ENCODE measurements at regions not wholly inside any gene's neighbourhood (a gene's known extent, or its start where the extent isn't known, plus 50 kb on each side); places are given as distances from the start of the nearest gene placed in this dataset.
A peak's percentile ranks its signal among the peaks of the same experiment; 100 is the strongest.

GRCh38 chr17:6306820-6307219 is 128.1 kb downstream of the AIPL1 start:
- TF ChIP-seq EGR1 (IDR thresholded peaks at IDR 0.05) (no peak), REST (IDR thresholded peaks at IDR 0.05; ENCODE audit: low read depth) (no peak), FOXM1 (IDR thresholded peaks at IDR 0.05; ENCODE audit: borderline replicate concordance, low read depth) (no peak), CREB1 (IDR thresholded peaks at IDR 0.05; ENCODE audit: low read depth) (no peak), TAF1 (IDR thresholded peaks at IDR 0.05; ENCODE audit: low read depth) (no peak), MAX (IDR thresholded peaks at IDR 0.05) (no peak), TEAD4 (IDR thresholded peaks at IDR 0.05) (no peak), USF1 (IDR thresholded peaks at IDR 0.05) (no peak), TCF12 (IDR thresholded peaks at IDR 0.05; ENCODE audit: low read depth) (no peak), CEBPB (IDR thresholded peaks at IDR 0.05) (no peak), EP300 (IDR thresholded peaks at IDR 0.05; ENCODE audit: borderline replicate concordance) (no peak), ZBTB7A (IDR thresholded peaks at IDR 0.05; ENCODE audit: low read depth) (no peak), RAD21 (IDR thresholded peaks at IDR 0.05; ENCODE audit: low read depth) (no peak), YY1 (IDR thresholded peaks at IDR 0.05; ENCODE audit: low read depth) (no peak), NFIC (IDR thresholded peaks at IDR 0.05) (no peak)

- TF ChIP-seq USF1 (IDR thresholded peaks at IDR 0.05), result no peak
- TF ChIP-seq CEBPB (IDR thresholded peaks at IDR 0.05), result no peak
- no peak for TF ChIP-seq NFIC (IDR thresholded peaks at IDR 0.05)
- no peak for TF ChIP-seq RAD21 (IDR thresholded peaks at IDR 0.05; ENCODE audit: low read depth)
- TF ChIP-seq REST (IDR thresholded peaks at IDR 0.05; ENCODE audit: low read depth), result no peak
Observed at GRCh38 chr17:6305613-6306360, 129.1 kb downstream of the AIPL1 start.

- no peak for TF ChIP-seq NFIC (IDR thresholded peaks at IDR 0.05)
- TF ChIP-seq TAF1 (IDR thresholded peaks at IDR 0.05; ENCODE audit: low read depth), result no peak
- TF ChIP-seq FOXM1 (IDR thresholded peaks at IDR 0.05; ENCODE audit: borderline replicate concordance, low read depth), result no peak
- no peak for TF ChIP-seq MAX (IDR thresholded peaks at IDR 0.05)
- TF ChIP-seq CEBPB (IDR thresholded peaks at IDR 0.05), result no peak
- TF ChIP-seq CREB1 (IDR thresholded peaks at IDR 0.05; ENCODE audit: low read depth), result no peak
- no peak for TF ChIP-seq USF1 (IDR thresholded peaks at IDR 0.05)
- no peak for TF ChIP-seq EP300 (IDR thresholded peaks at IDR 0.05; ENCODE audit: borderline replicate concordance)
- TF ChIP-seq TEAD4 (IDR thresholded peaks at IDR 0.05), result no peak
- TF ChIP-seq EGR1 (IDR thresholded peaks at IDR 0.05), result no peak
- no peak for TF ChIP-seq TCF12 (IDR thresholded peaks at IDR 0.05; ENCODE audit: low read depth)
- TF ChIP-seq ZBTB7A (IDR thresholded peaks at IDR 0.05; ENCODE audit: low read depth), result no peak
- TF ChIP-seq RAD21 (IDR thresholded peaks at IDR 0.05; ENCODE audit: low read depth), result no peak
Observed at GRCh38 chr17:6304894-6305612, 129.9 kb downstream of the AIPL1 start.

- TF ChIP-seq REST (IDR thresholded peaks at IDR 0.05; ENCODE audit: low read depth), result peak; percentile 94
- no peak for TF ChIP-seq MAX (IDR thresholded peaks at IDR 0.05)
Observed at GRCh38 chr17:6303664-6304063, 131.3 kb downstream of the AIPL1 start.
